NCI-H2081 treated with DMSO at 0.1 percent for 48 hours (cell line): ENCODE measurements at regions not wholly inside any gene's neighbourhood (a gene's known extent, or its start where the extent isn't known, plus 50 kb on each side); places are given as distances from the start of the nearest gene placed in this dataset.
"Not testable (repeated sequence)": the region's sequence is repeated elsewhere in the genome, so short reads cannot be mapped to it uniquely, and the experiment has no call there.

Experiments used
- DNase-seq: peaks from one replicate; lab custom pipeline; 2025; lab: John Stamatoyannopoulos, UW

DNA sequence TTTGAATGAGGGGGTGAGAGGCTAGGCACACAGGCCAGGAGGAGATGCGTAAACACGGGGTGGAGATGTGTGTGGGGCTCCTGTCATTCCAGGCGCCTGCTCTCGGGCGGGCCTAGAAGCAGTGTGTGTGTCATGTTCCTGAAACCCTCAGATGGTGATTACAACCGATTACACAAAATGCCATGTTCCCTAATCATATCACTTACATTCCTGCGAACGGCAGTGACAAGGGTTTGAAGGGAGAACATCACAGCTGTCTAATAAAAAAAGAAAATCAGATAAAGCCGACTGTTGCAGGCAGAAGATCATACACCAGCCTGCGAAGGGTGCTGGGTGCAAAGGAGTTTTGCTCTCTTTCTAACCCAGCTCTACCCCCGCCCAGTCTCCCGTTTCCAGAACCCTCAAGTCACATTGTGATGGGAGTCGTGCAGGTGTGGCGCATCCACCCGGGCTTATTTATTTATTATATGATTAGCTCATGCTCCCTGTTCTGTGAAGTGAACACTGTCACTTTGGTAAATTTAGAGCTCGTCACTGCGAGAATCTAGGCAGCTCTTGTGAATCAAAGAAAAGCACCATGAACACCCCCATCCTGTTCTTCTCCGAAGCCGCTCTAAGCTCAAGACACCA, 140.3 kb downstream of the NR2F2 start:
- no peak for DNase-seq

DNA sequence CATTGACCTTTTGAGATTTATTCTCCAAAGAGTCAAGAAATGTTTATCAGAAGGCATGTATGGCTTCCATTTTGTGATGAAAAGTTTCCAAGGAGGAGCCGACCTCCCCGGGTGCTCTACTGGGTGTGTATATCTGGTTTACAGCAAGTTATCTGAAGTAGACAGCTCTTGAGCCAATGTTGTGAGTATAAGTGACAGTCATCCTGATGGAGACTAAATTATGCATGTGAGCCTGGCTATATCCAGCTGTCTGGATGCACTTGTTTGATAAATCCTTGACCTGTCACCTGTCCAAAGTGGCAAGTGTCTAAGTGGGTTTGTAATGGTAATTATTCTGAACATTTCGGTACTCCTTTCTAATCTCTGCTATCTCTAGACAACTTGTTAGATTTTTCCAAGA, 142.2 kb downstream of the NR2F2 start:
- no peak for DNase-seq

DNA sequence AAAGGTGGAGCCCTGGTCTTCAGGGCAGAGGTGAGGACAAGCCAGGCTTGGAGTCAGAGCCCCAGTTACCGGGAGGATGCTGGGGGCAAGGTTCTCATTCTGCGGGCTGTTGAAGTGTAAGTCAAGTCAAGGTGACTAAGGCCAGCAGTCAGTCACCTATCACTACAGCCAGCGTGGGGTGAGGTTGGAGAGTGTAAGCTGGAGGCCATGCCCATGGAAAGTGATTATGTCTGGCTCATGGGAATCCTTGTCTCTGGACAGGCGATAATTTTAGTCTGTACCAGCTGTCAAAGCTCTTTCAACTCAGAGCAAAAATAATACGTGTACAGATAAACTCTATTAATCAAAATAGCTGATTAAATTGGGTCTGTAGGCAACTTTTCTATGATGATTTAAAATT, 143.1 kb downstream of the NR2F2 start:
- DNase-seq: no peak

DNA sequence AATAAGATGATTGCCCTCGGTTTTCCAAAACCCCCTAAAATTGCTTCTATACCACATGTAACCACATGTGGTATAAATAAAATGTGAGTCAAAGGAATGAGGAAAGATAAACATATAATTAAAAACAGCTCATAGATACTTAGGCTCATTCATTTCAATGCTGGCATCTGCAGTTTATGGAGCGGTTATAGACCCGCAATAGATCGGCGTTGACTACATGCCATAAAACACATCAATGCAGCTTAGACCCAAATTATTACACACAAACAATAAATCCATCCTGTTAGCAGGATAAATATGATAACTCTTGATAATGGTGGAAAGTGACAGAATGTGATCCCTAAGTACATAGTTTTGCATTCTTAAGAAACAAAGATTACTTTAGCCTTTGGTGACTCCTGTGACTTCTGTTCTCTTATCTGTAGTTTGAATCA, 143.7 kb downstream of the NR2F2 start:
- DNase-seq: no peak

DNA sequence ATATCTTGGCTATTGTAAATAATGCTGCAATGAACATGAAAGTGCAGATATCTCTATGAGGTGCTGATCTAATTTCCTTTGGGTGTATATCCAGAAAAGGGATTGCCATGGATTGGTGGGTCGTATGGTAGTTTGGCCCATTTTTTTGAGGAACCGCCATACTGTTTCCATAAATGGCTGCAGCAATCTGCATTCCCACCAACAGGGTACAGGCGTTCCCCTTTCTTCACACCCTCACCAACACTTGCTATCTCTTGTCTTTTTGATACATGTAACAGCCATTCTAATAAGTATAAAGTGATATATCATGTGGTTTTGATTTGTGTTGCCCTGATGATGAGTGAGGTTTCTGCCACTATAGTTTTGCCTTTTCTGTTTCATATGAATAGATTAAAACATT, 146.7 kb downstream of the NR2F2 start:
- DNase-seq: no peak

DNA sequence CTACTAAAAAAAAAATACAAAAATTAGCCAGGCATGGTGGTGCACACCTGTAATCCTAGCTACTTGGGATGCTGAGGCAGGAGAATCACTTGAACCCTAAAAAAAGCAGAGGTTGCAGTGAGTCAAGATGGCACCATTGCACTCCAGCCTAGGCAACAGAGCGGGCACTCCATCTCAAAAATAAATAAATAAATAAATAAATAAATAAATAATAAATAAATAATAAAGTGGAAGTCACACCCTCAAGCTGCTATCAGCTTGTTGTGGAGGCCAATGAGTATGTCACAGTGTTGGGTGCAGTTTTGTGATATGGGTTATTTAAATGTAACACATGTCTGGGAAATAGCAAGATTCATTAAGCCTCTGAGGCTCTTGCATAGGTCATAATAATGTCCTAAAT, 153.9 kb downstream of the NR2F2 start:
- DNase-seq: not testable (repeated sequence)

DNA sequence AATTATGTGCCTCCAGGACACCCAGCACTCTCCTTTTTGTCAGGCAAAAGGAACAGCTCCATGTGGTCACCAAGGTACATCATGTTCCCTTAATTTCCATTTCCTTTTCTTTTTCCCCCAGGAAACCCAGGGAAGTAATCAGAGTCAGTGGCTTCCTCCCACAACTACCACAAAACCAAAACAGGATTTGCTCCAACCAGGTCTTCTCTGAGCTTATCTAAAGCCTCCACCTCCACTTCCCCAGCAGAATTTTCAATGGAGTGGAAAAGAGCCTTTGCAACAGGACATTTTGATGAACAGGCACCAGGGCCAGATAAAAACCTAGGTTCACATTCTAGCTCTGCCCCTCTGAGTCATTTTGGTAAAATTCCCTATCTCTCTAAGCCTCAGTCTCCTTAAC, 154.3 kb downstream of the NR2F2 start:
- DNase-seq: no peak

DNA sequence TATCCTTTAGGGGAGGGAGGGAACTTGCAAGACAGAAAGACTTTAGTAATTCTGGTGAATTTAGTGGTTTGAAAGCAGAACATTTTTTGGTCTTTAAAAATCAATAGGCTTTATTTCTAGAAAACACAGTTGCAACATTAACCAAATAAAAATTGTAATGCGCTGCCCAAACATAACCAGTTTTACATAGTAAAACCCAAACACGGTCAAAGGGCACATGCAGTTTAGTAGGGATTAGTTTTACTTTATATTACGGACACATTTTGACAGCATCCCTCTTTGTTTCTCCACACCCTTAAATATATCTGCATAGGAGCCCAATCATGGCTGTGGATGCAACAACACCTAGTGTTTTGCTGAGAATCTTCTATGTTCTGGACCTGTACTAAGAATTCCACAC, 156.7 kb downstream of the NR2F2 start:
- no peak for DNase-seq

DNA sequence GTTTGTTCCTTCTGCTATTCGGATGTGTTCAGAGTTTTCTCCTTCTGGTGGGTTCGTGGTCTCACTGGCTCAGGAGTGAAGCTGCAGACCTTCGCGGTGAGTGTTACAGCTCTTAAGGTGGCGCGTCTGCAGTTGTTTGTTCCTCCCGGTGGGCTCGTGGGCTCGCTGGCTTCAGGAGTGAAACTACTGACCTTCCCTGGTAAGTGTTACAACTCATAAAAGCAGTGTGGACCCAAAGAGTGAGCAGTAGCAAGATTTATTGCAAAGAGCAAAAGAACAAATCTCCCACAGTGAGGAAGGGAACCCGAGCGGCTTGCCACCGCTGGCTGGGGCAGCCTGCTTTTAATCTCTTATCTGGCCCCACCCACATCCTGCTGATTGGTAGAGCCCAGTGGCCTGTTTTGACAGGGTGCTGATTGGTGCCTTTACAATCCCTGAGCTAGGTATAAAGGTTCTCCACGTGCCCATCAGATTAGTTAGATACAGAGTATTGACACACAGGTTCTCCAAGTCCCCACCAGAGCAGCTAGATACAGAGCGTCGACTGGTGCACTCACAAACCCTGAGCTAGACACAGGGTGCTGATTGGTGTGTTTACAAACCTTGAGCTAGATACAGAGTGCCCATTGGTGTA, 160.7 kb downstream of the NR2F2 start:
- not testable (repeated sequence) for DNase-seq

DNA sequence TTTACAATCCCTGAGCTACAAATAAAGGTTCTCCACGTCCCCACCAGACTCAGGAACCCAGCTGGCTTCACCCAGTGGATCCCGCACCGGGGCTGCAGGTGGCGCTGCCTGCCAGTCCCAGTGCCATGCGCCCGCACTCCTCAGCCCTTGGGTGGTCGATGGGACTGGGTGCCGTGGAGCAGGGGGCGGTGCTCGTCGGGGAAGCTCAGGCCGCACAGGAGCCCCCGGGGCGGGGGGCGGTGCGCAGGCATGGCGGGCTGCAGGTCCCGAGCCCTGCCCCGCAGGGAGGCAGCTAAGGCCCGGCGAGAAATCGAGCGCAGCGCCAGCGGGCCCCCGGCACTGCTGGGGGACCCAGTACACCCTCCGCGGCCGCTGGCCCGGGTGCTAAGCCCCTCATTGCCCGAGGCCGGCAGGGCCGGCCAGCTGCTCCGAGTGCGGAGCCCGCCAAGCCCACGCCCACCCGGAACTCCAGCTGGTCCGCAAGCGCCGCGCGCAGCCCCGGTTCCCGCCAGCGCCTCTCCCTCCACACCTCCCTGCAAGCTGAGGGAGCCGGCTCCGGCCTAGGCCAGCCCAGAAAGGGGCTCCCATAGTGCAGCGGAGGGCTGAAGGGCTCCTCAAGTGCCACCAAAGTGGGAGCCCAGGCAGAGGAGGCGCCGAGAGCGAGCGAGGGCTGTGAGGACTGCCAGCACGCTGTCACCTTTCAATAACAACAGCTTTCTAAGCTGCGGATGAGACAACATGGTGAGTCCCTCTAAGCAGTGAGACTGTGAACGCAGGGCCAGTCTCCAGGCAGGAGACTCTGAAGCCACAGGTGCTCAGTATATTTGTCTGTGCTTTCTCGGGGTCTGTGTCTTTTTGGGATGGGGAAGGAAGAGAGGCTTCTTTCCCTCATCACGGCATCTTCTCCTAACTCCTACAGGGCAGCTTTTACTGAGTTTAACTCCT, 161.5 kb downstream of the NR2F2 start:
- not testable (repeated sequence) for DNase-seq

DNA sequence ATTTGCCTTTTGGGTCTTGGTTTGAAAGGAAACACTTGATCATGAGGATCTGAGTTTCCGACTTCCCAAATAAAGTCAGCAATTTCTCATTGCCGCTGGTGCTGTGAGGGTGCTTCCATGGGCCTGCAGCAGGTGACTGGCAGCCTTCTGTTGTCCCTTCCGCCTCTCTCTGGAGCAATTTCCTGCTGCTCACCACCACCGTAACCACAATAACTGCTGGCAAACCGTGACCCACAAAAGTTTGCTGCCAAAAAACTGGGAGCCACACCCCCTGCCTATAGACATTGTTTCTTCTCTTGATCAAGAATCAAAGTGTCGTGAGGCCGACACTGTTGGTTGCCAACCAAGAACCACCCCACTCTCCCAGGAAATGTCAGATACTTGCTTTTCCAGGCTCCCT, 164.0 kb downstream of the NR2F2 start:
- no peak for DNase-seq

DNA sequence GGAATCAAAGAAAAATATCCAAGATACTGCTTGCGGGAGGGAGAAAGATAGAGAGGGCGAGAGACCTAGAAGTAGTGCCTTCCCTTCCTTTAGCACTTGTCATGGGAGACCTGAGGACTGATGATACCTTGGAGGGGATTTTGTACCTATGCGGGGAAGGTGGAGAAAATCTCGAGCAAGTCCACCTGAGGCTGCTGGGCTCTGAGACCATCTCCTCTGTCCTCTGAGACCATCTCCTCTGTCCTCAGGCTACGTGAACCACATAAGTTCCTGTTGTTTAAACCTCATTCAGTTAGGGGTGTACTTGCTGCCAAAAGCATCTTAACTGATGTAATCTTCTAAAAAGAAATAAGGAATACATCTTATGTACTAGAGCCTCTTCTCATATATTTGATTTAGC, 164.9 kb downstream of the NR2F2 start:
- no peak for DNase-seq

DNA sequence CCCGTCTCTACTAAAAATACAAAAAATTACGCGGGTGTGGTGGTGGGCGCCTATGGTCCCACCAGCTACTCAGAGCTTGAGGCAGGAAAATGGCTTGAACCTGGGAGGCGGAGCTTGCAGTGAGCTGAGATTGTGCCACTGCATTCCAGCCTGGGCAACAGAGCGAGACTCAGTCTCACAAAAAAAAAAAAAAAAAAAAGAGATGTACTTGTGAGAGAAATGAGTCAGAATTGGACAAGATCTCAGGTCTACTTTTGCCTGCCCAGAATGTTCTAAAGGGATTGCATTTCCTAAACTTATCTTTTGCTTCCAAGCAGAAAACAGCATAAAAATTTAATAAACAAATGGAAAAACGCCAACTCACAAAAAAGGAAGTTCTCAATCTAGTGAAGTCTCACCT, 167.5 kb downstream of the NR2F2 start:
- DNase-seq: no peak

DNA sequence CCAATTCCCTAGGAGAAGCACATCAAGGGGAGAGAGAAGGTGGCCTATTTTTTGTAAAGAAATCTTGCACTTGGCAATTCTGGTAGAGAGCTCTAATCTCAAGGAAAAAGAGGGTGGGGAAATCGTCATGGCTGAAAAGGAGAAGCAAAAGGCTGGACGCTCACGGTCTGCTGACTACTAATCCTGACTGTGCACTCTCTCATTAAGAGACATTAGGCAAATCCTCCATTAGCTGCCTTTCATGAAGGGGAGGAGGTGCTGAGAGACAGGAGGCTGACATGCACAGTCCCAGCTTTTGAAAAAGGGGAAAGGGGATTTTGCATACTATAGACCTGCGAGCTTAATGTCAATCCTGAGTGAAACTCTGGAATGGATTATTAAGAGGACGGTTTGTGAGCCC, 170.0 kb downstream of the NR2F2 start:
- DNase-seq: no peak

DNA sequence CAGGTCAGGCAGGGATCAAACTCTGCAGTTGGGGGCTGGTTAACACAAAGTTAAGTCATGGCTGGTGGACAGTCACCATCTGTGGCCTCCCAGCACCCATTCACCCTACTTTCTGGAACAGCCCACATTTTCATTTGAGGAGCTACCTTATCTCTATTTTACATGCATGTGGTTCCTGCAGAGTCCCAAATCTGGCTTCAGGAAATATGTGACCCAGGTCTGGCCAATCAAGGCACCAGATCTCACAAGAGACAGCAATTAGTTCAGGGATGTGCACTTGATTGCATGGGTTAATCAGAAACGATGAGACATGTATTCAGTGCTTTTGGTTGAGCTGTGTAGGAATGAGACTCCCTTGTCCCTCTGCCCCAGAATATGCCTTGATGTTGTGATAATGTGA, 170.9 kb downstream of the NR2F2 start:
- no peak for DNase-seq

DNA sequence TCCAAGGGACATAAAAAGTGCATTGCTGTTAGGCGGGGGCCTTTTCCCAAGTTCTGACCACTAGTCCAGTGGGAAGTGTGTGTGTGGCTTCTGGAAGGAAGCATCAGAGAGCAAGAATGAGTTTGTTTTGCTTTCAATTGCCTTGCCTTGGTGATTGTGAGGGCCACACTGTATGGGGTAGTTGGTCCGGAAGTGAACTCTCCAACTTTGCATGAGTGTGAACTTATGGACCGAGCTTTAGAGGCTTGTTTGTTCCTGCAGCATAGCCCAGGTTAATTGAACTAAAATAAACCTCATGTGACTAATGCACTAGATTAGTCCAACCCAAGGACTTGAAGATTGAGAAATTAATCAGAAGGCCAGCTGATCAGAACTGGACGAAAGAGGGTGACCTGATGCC, 171.7 kb downstream of the NR2F2 start:
- DNase-seq: no peak

DNA sequence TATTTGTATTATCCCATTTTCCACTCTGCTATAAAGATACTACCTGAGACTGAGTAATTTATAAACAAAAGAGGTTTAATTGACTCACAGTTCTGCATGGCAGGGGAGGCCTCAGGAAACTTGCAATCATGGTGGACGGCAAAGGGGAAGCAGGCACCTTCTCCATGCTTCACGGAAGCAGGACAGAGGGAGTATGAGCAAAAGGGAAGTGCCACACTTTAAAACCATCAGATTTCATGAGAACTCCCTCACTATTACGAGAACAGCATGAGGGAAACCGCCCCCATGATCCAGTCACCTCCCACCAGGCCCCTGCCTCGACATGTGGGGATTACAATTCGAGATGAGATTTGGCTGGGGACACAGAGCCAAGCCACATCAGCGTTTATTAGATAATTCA, 172.8 kb downstream of the NR2F2 start:
- no peak for DNase-seq

DNA sequence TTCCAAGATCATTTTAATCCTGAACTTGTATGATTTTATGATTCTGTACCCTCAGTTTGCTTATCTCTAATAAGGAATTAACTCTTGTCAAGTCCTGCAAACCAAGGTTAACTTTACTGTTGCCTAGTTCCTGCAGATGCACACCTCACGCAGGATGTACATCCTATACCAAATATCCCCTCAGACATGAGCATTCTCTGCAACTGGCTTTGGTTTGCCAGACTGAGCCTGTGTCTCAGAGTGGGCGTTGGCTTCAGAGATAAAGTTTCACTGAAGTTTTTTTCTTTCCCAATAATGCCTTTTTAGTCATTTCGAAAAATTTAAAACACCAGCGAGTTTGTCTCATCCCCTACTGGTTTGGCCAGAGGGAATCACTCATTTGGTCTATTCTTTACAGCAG, 173.9 kb downstream of the NR2F2 start:
- no peak for DNase-seq

DNA sequence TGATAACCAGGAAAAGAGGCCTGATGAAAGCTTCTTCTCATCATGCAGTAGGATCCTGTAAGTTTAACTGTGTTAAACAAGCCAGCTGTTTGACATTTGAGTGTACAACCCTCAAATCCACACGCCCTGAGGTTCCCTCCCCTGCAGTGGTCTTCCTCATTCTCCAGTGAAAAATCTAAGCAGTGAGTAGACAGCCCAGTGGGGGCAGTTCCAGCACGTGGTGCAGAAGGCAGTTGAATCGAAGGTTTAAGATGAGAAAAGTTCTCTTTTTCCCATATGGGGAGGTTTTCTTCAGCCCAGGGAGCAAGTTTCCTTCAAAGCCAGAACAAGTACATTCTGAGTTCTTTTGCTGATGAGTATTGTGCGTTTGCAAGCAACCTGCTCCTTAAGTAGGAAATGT, 174.5 kb downstream of the NR2F2 start:
- DNase-seq: no peak

DNA sequence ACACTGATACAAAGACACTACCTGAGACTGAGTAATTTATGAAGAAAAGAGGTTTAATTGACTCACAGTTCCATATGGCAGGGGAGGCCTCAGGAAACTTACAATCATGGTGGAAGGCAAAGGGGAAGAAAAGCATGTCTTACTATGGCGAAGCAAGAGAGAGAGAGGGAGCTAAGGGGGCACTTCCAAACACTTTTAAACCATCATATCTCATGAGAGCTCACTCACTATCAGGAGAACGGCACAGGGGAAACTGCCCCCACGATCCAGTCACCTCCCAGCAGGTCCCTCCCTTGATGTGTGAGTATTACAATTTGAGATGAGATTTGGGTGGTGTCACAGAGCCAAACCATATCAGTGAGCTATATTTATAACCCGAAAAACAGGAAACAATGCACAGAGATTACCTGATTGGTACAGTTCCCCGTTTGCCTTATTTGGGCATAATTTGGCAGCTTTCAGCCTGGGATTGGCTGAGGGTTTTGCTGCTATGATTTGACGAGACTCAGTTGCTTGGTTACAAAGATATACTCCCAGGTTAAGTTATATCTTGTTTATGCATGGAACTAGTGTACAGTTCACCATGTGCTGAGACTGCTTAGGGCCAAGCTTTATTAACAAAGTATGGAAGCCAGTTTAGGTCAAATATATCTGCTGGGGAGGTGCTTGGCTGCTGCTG, 184.2 kb downstream of the NR2F2 start:
- DNase-seq: no peak

DNA sequence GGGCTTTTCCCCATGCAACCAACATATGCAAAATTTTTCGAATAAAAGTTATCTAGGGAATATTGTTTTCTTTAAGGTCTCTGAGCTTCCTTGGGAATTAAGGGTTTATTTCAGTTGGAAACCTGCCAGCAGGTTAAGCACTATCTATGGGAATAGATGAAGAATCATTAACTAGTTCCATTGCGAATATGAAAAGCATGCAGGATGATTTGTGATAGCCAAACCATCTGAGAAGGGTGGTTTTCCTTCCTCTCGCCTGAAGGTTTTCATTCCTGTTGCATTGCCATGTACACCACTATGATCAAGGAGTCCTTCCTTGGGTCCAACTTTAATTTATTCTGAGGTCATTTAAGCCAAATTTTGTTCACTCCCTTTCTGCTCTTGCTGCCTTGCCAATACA, 184.9 kb downstream of the NR2F2 start:
- DNase-seq: no peak

DNA sequence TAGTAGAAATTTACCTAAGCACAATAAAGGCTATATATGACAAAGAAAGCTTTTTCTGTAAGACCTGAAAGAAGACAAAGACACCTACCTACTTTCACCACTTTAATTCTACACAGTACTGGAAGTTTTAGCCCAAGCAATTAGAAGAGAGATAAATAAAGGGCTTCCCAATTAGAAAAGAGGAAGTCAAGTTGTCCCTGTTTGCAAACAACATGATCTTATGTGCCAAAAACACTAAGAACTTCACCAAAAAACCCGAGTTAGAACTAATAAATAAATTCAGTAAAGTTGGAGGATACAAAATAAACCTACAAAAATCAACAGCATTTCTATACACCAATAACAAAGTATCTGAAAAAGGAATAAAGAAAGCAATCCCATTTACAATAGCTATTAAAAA, 190.9 kb downstream of the NR2F2 start:
- no peak for DNase-seq
